ENCODE measurements at regions not wholly inside any gene's neighbourhood (a gene's known extent, or its start where the extent isn't known, plus 50 kb on each side); places are given as distances from the start of the nearest gene placed in this dataset.

- no peak for DNase-seq (ENCODE audit: low read depth)
Observed at GRCh38 chr15:79373113-79373512, 59.0 kb upstream of the MINAR1 start.

GRCh38 chr15:79373728-79374127, 58.4 kb upstream of the MINAR1 start:
- DNase-seq (ENCODE audit: low read depth) = no peak

- DNase-seq (ENCODE audit: low read depth) = no peak
Observed at GRCh38 chr15:79376383-79376782, 55.8 kb upstream of the MINAR1 start.

GRCh38 chr15:79378394-79379109, 53.6 kb upstream of the MINAR1 start:
- DNase-seq (ENCODE audit: low read depth) = peak; percentile 26

GRCh38 chr15:79380755-79381497, 51.2 kb upstream of the MINAR1 start:
- DNase-seq (ENCODE audit: low read depth) = peak; percentile 61

- DNase-seq (ENCODE audit: low read depth) = no peak
Observed at GRCh38 chr15:79381593-79381992, 50.5 kb upstream of the MINAR1 start.
